ENCODE measurements at regions not wholly inside any gene's neighbourhood (a gene's known extent, or its start where the extent isn't known, plus 50 kb on each side); places are given as distances from the start of the nearest gene placed in this dataset.

DNA sequence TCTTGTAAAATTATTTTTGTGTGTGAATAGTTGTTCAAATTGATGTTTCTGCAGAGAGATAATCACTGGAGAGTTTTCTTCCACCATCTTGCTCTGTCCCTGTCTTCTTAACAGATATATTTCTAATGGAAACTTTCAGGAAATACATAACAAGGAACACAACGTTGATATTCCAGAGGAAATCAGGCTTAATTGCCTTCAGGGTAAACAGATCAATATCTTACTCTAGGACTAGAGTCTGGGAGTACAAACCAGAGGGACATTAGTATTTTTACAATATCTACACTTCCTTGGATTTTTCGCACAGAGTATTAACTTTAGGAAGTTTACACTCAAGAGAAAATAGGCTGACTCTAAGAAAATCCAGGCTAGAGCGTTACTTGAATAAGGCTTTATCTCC lies 159.1 kb downstream of the PFKFB3 start:
- no peaks in the 10 kb centered on the region for H3K27me3 ChIP-seq (ENCODE audit: control insufficient read depth in 1 of 2, insufficient read depth in 1 of 2, low read length in 2 of 2)
- no peak overlapping the region for H3K27ac ChIP-seq (ENCODE audit: low read length, poor library complexity, severe bottlenecking)
- no peak overlapping the region for H2BK15ac ChIP-seq (ENCODE audit: low read depth, poor library complexity, severe bottlenecking)
- no peak overlapping the region for H3K4me2 ChIP-seq (ENCODE audit: low read length, poor library complexity, severe bottlenecking)
- no peak for DNase-seq
- 83% methylated on average over 1 of the region's 3 CpGs for WGBS
- H3K4me1 ChIP-seq (ENCODE audit: control insufficient read depth, insufficient read depth, low read depth, low read length) = no peaks in the 10 kb centered on the region
- H2AFZ ChIP-seq (ENCODE audit: low read depth, low read length) = no peak overlapping the region
- H3K4me3 ChIP-seq (ENCODE audit: insufficient read depth in 1 of 2, low read depth in 1 of 2, low read length in 2 of 2) = no peak overlapping the region
- peaks cover 25% of the 10 kb centered on the region for H3K9me3 ChIP-seq (ENCODE audit: control insufficient read depth, low read length)
- H3K9ac ChIP-seq (ENCODE audit: low read length) = no peak overlapping the region
- no peaks in the 10 kb centered on the region for H3K36me3 ChIP-seq (ENCODE audit: control insufficient read depth in 1 of 2, insufficient read depth in 2 of 2, low read depth in 1 of 2, low read length in 2 of 2)
- no peak overlapping the region for H3K18ac ChIP-seq (ENCODE audit: low read depth in 1 of 2, low read length in 2 of 2)
- no peak overlapping the region for H3K23ac ChIP-seq (ENCODE audit: low read length in 2 of 2)
- no peak overlapping the region for H3K14ac ChIP-seq (ENCODE audit: low read length in 2 of 2)
- no peak overlapping the region for H4K91ac ChIP-seq (ENCODE audit: low read length)
- H2AK5ac ChIP-seq (ENCODE audit: low read length, severe bottlenecking) = no peak overlapping the region
- H3K79me1 ChIP-seq (replicated peaks; ENCODE audit: low read length, poor library complexity, severe bottlenecking) = no peaks in the 10 kb centered on the region
- H2BK120ac ChIP-seq (ENCODE audit: low read depth, low read length) = no peak overlapping the region
- no peak overlapping the region for H3K4ac ChIP-seq (ENCODE audit: low read depth in 1 of 2, low read length in 2 of 2)
- no peak overlapping the region for H4K8ac ChIP-seq (ENCODE audit: low read length)
- no peak overlapping the region for H2BK5ac ChIP-seq (ENCODE audit: low read depth, low read length, poor library complexity, severe bottlenecking)
- H2BK12ac ChIP-seq (ENCODE audit: low read length in 2 of 2) = no peak overlapping the region

DNA sequence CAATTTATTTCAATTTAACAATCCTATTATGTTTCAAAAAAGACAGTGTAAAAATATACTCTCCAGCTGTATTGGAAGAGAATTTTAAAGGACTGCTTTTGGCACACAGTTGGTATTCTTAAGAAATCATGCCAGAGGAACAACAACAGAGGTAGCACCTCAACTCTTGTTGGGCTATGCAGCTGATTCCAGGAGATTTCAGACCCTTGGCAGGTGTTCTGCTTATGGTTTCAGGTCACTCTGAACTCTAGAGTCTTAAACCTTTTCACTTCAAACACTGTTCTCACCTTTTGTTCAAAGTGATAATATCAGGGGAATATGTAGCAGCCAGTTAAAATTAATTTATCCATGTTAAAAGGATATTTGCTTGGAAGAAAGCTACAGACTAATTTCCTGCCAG lies 160.1 kb downstream of the PFKFB3 start:
- H2BK15ac ChIP-seq (ENCODE audit: low read depth, poor library complexity, severe bottlenecking) = no peak overlapping the region
- H2AK5ac ChIP-seq (ENCODE audit: low read length, severe bottlenecking) = no peak overlapping the region
- no peak overlapping the region for H3K23ac ChIP-seq (ENCODE audit: low read length in 2 of 2)
- H2BK120ac ChIP-seq (ENCODE audit: low read depth, low read length) = no peak overlapping the region
- no peak overlapping the region for H2BK5ac ChIP-seq (ENCODE audit: low read depth, low read length, poor library complexity, severe bottlenecking)
- no peak overlapping the region for H4K8ac ChIP-seq (ENCODE audit: low read length)
- no peak overlapping the region for H3K4me2 ChIP-seq (ENCODE audit: low read length, poor library complexity, severe bottlenecking)
- no peak overlapping the region for H3K4me3 ChIP-seq (ENCODE audit: insufficient read depth in 1 of 2, low read depth in 1 of 2, low read length in 2 of 2)
- H2BK12ac ChIP-seq (ENCODE audit: low read length in 2 of 2) = no peak overlapping the region
- no peak overlapping the region for H3K18ac ChIP-seq (ENCODE audit: low read depth in 1 of 2, low read length in 2 of 2)
- H4K91ac ChIP-seq (ENCODE audit: low read length) = no peak overlapping the region
- H3K27ac ChIP-seq (ENCODE audit: low read length, poor library complexity, severe bottlenecking) = no peak overlapping the region
- no peaks in the 10 kb centered on the region for H3K4me1 ChIP-seq (ENCODE audit: control insufficient read depth, insufficient read depth, low read depth, low read length)
- H3K9me3 ChIP-seq (ENCODE audit: control insufficient read depth, low read length) = peaks cover 24% of the 10 kb centered on the region
- H3K79me1 ChIP-seq (replicated peaks; ENCODE audit: low read length, poor library complexity, severe bottlenecking) = no peaks in the 10 kb centered on the region
- no peak for DNase-seq
- H3K9ac ChIP-seq (ENCODE audit: low read length) = no peak overlapping the region
- H3K14ac ChIP-seq (ENCODE audit: low read length in 2 of 2) = no peak overlapping the region
- peaks cover 1 to 3% of the 10 kb centered on the region in 2 experiments for H3K27me3 ChIP-seq (ENCODE audit: control insufficient read depth in 1 of 2, insufficient read depth in 1 of 2, low read length in 2 of 2)
- no peak overlapping the region for H2AFZ ChIP-seq (ENCODE audit: low read depth, low read length)
- H3K36me3 ChIP-seq (ENCODE audit: control insufficient read depth in 1 of 2, insufficient read depth in 2 of 2, low read depth in 1 of 2, low read length in 2 of 2) = no peaks in the 10 kb centered on the region
- no peak overlapping the region for H3K4ac ChIP-seq (ENCODE audit: low read depth in 1 of 2, low read length in 2 of 2)

DNA sequence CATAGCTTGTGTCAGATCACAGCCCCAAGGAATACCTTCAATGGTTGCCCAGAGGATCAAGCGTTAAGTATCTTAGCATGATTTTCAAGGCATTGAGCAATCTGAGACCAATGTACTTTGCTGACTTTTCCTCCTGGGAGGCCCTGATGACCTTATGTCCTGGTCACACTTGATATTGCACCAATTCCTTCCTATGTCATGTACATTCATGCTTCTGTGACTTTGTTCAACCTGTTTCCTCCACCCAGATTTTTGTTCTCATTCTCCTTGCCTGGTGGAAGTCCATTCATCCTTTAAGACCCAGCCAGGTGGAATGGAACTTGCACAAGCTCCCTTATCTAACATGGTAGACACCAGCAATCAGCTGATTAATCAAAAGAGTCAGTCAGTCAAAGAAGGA lies 160.8 kb downstream of the PFKFB3 start:
- H4K91ac ChIP-seq (ENCODE audit: low read length) = no peak overlapping the region
- no peak for DNase-seq
- no peak overlapping the region for H3K23ac ChIP-seq (ENCODE audit: low read length in 2 of 2)
- H3K27ac ChIP-seq (ENCODE audit: low read length, poor library complexity, severe bottlenecking) = no peak overlapping the region
- H2AK5ac ChIP-seq (ENCODE audit: low read length, severe bottlenecking) = no peak overlapping the region
- no peak overlapping the region for H3K4me3 ChIP-seq (ENCODE audit: insufficient read depth in 1 of 2, low read depth in 1 of 2, low read length in 2 of 2)
- H2BK12ac ChIP-seq (ENCODE audit: low read length in 2 of 2) = no peak overlapping the region
- no peak overlapping the region for H3K4ac ChIP-seq (ENCODE audit: low read depth in 1 of 2, low read length in 2 of 2)
- H4K8ac ChIP-seq (ENCODE audit: low read length) = no peak overlapping the region
- peaks cover 17% of the 10 kb centered on the region for H3K9me3 ChIP-seq (ENCODE audit: control insufficient read depth, low read length)
- no peak overlapping the region for H3K14ac ChIP-seq (ENCODE audit: low read length in 2 of 2)
- WGBS = 46% methylated on average over 1 of the region's 1 CpG
- H2BK15ac ChIP-seq (ENCODE audit: low read depth, poor library complexity, severe bottlenecking) = no peak overlapping the region
- H3K18ac ChIP-seq (ENCODE audit: low read depth in 1 of 2, low read length in 2 of 2) = no peak overlapping the region
- no peak overlapping the region for H3K9ac ChIP-seq (ENCODE audit: low read length)
- H2BK120ac ChIP-seq (ENCODE audit: low read depth, low read length) = no peak overlapping the region
- H3K79me1 ChIP-seq (replicated peaks; ENCODE audit: low read length, poor library complexity, severe bottlenecking) = no peaks in the 10 kb centered on the region
- H3K4me1 ChIP-seq (ENCODE audit: control insufficient read depth, insufficient read depth, low read depth, low read length) = no peaks in the 10 kb centered on the region
- H2BK5ac ChIP-seq (ENCODE audit: low read depth, low read length, poor library complexity, severe bottlenecking) = no peak overlapping the region
- no peak overlapping the region for H2AFZ ChIP-seq (ENCODE audit: low read depth, low read length)
- peaks cover 5 to 9% of the 10 kb centered on the region in 2 experiments for H3K27me3 ChIP-seq (ENCODE audit: control insufficient read depth in 1 of 2, insufficient read depth in 1 of 2, low read length in 2 of 2)
- H3K36me3 ChIP-seq (ENCODE audit: control insufficient read depth in 1 of 2, insufficient read depth in 2 of 2, low read depth in 1 of 2, low read length in 2 of 2) = no peaks in the 10 kb centered on the region
- H3K4me2 ChIP-seq (ENCODE audit: low read length, poor library complexity, severe bottlenecking) = no peak overlapping the region

DNA sequence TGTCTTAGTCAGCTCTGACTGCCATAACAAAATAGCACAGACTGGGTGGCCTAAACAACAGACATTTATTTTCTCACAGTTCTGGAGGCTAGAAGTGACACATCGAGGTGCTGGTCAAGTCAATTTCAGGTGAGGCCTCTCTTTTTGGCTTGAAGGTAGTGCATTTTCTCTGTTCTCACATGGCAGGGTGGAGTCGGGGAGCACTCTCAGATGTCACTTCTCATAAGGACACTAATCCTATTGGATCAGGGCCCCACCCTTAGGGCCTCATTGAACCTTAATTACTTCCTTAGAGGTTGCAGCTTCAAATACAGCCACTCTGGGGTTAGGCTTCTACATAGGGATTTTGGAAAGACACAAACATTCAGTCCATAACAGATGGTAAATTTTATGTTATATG lies 161.6 kb downstream of the PFKFB3 start:
- H3K27ac ChIP-seq (ENCODE audit: low read length, poor library complexity, severe bottlenecking) = peak overlapping the region; percentile 7
- H3K27me3 ChIP-seq (ENCODE audit: control insufficient read depth in 1 of 2, insufficient read depth in 1 of 2, low read length in 2 of 2) = peaks cover 5 to 12% of the 10 kb centered on the region in 2 experiments
- H3K18ac ChIP-seq (ENCODE audit: low read depth in 1 of 2, low read length in 2 of 2) = peak overlapping the region in 1 of 2 experiments; percentile 21
- H2AFZ ChIP-seq (ENCODE audit: low read depth, low read length) = no peak overlapping the region
- no peaks in the 10 kb centered on the region for H3K79me1 ChIP-seq (replicated peaks; ENCODE audit: low read length, poor library complexity, severe bottlenecking)
- H3K4me2 ChIP-seq (ENCODE audit: low read length, poor library complexity, severe bottlenecking) = no peak overlapping the region
- H3K36me3 ChIP-seq (ENCODE audit: control insufficient read depth in 1 of 2, insufficient read depth in 2 of 2, low read depth in 1 of 2, low read length in 2 of 2) = no peaks in the 10 kb centered on the region
- H4K91ac ChIP-seq (ENCODE audit: low read length) = peak overlapping the region; percentile 39
- no peak overlapping the region for H2BK120ac ChIP-seq (ENCODE audit: low read depth, low read length)
- no peak for DNase-seq
- no peak overlapping the region for H2BK5ac ChIP-seq (ENCODE audit: low read depth, low read length, poor library complexity, severe bottlenecking)
- no peak overlapping the region for H2BK12ac ChIP-seq (ENCODE audit: low read length in 2 of 2)
- WGBS = 88% methylated on average over 2 of the region's 2 CpGs
- H4K8ac ChIP-seq (ENCODE audit: low read length) = no peak overlapping the region
- no peak overlapping the region for H3K4me3 ChIP-seq (ENCODE audit: insufficient read depth in 1 of 2, low read depth in 1 of 2, low read length in 2 of 2)
- H3K4me1 ChIP-seq (ENCODE audit: control insufficient read depth, insufficient read depth, low read depth, low read length) = no peaks in the 10 kb centered on the region
- H3K4ac ChIP-seq (ENCODE audit: low read depth in 1 of 2, low read length in 2 of 2) = no peak overlapping the region
- peaks cover 17% of the 10 kb centered on the region for H3K9me3 ChIP-seq (ENCODE audit: control insufficient read depth, low read length)
- H2BK15ac ChIP-seq (ENCODE audit: low read depth, poor library complexity, severe bottlenecking) = no peak overlapping the region
- H3K23ac ChIP-seq (ENCODE audit: low read length in 2 of 2) = no peak overlapping the region
- no peak overlapping the region for H3K9ac ChIP-seq (ENCODE audit: low read length)
- no peak overlapping the region for H2AK5ac ChIP-seq (ENCODE audit: low read length, severe bottlenecking)
- no peak overlapping the region for H3K14ac ChIP-seq (ENCODE audit: low read length in 2 of 2)
